HuH-7.5 (cell line): ENCODE measurements at regions not wholly inside any gene's neighbourhood (a gene's known extent, or its start where the extent isn't known, plus 50 kb on each side); places are given as distances from the start of the nearest gene placed in this dataset.
"Not testable (repeated sequence)": the region's sequence is repeated elsewhere in the genome, so short reads cannot be mapped to it uniquely, and the experiment has no call there.

ENCODE experiments used
- DNase-seq: peaks from one replicate; pipeline ENCODE4 v3.0.0; 2011; ENCODE audit warnings: low spot score

DNA sequence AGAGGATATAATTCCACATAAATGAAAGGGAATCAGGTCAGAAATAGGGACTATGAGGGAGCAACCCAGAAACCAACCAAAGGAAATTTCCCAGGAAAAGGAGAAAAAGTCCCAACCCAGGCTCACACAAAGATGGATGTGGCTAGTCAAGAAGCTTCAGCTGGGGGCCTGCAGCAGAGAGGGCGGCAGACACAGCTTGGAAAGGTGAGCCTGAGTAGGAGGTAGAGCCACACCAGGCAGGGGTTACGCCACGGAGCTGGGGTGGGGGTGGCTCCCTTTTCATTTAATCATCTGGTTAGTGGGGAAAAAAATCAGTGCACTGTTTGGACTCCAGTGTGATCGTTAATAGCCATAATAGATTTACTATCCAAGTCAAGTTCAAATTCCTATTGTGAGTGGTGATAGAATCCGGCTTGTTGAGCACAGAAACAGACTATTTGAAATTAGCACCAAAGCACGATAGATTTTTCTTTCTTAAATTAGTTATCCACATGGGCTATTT, 220.6 kb downstream of the TPBG start:
- no peak for DNase-seq

- DNase-seq, result no peak
Measured at GRCh38 chr6:82584856-82585255, 221.2 kb downstream of the TPBG start.

- DNase-seq, result no peak
Measured at GRCh38 chr6:82588020-82588419, 224.4 kb downstream of the TPBG start.

- no peak for DNase-seq
Measured at GRCh38 chr6:82588859-82589412, 225.3 kb downstream of the TPBG start.

GRCh38 chr6:82589509-82590206, 226.0 kb downstream of the TPBG start:
- no peak for DNase-seq

- DNase-seq, result no peak
Measured at GRCh38 chr6:82597201-82597600, 233.6 kb downstream of the TPBG start.

DNA sequence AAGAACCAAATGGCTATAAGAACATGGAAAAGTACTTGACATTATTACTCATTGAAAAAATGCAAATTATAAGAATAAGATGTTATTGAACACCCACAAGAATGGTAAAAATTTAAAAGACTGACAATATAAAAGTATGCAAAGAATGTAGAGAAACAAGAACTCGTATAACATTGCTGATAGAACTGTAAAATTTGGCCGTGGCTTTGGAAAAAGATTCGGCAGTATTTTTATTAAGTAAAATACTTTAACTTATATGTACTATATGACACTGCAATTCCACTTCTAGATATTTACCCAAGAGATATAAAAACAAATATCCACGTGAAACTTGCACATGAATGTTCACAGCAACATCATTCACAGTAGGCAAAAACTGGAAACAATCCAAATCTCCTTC, 239.2 kb downstream of the TPBG start:
- no peak for DNase-seq

DNA sequence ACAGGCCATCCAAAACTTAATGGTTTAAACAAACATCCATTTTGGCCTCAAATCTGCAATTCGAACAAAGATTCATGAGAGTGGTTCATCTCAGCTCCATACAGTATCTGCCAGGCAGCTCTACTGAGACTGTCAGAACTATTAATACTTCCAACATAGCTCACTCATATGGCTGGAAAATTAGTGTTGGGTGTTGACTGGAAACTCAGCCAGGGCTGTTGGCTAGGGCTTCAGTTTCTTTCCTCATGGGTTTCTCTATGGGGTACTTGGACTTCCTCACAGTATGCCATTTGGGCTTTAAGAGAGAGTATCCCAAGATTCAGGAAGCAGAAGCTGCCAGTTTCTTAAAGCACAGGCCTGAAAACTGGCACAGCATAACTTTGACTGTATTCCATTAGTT, 240.3 kb downstream of the TPBG start:
- no peak for DNase-seq

GRCh38 chr6:82607998-82608725, 244.5 kb downstream of the TPBG start:
- no peak for DNase-seq

DNA sequence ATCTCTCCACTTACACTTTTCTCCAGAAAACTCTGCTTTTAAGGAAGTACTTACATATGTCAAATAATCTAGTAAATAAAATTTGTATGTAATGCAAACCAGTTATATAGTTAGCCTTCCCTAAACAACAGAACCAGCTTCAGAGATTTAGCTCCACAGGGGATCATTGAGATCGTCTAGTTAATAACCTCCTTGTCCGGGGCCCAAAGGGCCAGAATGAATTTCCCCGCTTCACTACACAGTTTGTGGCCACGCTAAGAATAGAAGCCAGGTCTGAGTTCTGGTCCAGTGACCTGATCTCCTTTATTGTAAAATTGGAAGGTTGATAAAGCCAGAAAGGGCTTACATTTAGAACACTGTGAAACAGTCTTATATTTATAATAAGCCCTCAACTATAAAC, 245.2 kb downstream of the TPBG start:
- no peak for DNase-seq

- no peak for DNase-seq
Measured at GRCh38 chr6:82611751-82612150, 248.1 kb downstream of the TPBG start.

DNA sequence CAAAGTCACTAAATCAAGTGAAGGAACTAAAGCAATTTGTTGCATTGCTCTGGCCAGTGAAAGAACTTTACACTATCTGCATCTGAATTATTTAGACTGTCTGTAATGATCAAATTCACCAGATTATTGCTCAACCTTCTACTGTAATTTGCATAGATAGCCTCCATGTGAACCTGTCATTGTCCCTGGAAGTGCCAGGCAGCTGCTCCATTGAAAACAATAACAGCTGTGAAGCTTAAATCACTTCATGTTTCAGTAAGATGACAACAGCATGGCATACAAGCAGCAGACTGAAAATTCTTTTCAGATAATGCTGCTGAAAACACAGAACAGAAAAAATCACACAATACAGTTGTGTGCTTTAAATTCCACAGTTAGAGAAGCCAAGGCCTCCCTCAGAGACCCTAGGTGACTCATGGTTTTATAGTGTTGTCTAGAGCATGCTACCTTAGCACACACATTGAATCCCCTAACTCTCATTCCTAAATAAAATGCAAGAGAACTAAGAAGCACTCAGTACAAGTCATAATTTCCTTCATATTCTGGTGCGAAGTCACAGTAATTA, 248.9 kb downstream of the TPBG start:
- no peak for DNase-seq

GRCh38 chr6:82614518-82614917, 250.9 kb downstream of the TPBG start:
- no peak for DNase-seq

DNA sequence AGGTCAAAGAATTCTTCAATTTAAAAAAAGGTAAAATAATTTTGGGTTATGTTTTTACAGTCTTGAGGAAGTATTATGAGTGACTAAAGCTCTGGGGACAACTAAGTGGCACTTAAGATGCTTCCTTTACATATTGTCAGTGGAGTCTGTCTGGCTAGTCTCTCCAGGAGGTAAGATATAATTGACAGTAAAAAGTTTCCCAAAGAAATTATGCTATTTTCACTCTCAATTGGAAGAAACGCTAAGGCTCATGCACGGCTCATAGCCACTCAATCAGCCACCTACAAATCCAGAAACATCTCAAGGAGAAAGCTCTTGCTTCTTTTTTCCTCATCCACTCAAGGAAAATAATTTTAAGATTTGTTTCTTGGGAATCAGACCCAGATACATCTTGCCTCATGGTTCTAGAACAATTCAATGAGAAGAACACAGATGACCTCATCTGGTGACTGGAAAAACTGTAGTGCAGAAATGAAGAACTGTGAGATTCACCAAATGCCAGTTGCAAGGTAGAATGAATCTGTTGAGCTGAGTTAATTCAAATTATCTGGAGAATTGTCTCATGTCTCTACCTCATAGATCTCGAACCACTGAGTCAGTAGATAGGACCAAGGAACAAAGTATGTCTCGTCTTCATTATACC, 252.9 kb downstream of the TPBG start:
- DNase-seq, result no peak

DNA sequence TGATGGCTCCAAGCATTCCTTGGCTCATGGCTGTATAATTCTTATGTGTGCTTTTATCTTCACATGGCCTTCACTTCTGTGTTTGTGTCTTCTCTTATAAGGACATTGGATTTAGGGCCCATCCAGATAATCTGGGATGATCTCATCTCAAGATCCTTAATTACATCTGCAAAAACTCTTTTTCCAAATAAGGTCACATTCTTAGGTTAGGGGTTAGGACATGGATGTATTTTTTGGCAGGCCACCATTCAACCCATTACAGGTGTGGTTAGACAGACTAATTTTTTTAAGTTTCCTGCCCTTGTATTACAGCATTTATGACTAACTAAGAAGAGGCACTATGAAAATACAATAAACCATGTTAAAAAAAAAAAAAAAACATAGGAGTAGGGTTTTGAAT, 254.0 kb downstream of the TPBG start:
- DNase-seq, result no peak

GRCh38 chr6:82619573-82619972, 256.0 kb downstream of the TPBG start:
- no peak for DNase-seq

DNA sequence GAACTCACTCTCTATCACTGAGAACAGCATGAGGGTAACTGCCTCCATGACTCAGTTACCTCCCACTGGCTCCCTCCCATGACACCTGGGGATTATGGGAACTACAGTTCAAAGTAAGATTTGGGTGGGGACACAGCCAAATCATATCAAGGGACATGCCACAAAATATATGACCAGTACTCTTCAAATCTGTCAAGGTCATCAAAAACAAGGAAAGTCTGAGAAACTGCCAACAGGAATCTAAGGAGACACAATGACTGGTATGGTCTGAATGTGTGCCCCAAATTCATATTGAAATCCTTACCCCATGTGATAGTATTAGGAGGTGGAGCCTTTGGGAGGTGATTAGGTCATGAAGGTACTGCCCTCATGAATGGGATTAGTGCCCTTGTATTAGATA, 258.8 kb downstream of the TPBG start:
- no peak for DNase-seq

DNA sequence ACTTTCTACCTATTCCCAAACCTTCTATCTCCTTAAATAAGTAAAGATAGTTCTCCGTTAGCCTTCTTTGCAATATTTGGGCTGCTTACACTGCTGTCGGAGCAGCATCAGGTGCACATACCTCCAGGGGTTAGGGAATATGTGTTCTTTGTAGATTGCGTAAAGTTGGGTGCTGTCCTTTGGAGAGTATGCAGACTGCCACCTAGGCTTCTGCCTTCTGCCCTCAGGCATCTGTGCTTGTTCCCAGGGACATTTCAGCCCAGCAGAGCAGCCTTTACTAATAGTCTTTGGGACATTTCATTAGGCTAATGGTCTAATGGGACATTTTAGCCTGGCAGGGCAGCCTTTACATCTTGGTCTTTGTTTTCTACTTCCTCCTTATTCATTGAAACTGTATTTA, 260.6 kb downstream of the TPBG start:
- DNase-seq, result no peak

DNA sequence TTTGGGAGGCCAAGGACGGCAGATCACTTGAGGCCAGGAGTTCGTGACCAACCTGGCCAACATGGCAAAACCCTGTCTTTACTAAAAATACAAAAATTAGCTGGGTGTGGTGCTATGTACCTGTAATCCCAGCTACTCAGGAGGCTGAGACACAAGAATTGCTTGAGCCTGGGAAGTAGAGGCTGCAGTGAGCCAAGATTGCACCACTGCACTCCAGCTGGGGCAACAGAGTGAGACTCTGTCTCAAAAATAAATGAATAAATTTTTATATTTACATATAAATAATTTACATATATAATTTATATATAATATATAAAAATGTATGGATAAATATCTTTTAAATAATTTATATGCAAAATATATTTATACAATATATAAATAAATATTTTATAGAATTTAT, 263.3 kb downstream of the TPBG start:
- DNase-seq, result not testable (repeated sequence)

GRCh38 chr6:82629921-82630320, 266.3 kb downstream of the TPBG start:
- no peak for DNase-seq

DNA sequence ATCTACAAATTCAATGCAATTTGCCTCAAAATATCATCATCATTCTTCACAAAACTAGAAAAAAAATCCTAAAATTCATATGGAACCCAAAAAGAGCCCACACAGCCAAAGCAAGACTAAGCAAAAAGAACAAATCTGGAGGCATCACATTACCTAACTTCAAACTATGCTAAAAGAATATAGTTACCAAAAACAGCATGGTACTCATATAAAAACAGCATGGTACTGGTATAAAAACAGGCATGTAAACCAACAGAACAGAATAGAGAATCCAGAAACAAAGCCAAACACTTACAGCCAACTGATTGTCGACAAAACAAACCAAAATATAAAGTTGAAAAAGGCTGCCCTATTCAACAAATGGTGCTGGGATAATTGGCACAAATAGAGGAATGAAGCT, 278.1 kb downstream of the TPBG start:
- DNase-seq, result no peak

DNA sequence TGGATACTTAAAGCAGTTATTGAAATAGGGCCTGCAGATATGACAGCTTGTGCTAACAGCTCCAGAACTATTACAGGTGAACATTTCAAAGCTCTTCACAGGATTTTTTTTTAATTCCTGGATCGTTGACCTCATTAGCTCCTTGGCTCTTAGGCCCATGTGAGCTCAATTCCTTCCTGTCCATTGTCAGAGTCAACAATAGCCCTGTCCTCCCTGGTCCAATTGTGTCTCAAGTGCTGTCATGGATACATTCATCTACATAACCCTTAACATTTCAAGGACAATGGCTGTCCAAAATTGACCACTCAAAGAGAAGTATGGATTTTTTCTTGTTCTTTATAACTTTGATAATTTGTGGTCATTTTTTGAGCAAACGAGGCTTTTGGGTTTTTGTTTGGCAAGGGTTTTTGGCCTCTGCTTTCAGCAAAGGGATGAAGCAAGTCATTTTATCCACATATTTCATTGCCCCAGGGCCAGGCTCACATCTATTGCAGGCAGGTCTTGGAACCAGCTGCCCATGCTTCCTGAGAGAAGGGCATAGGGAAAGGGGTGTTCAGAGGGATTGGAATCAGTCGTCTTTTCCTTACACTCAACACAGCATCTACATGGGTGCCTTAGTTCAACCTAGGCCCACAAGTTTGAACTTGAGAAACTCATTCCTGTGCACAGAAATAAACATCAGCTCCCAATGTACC, 282.1 kb downstream of the TPBG start:
- no peak for DNase-seq
